IMR-90 (cell line): ENCODE measurements at regions not wholly inside any gene's neighbourhood (a gene's known extent, or its start where the extent isn't known, plus 50 kb on each side); places are given as distances from the start of the nearest gene placed in this dataset.

ENCODE experiments used
- ATAC-seq: fragments of 200-7000 bp; cut with Tn5 transposase; 2 replicates; pipeline ENCODE4 v1.9.1; 2020; ENCODE audit warnings: low read depth, mild to moderate bottlenecking, moderate library complexity
- BruUV-seq: library from RNA; stranded (reverse); fragments of 400-500 nt; replicated peaks from 2 replicates; lab custom pipeline; 2021; lab: Mats Ljungman, UMichigan
- CTCF ChIA-PET: fragments of 300-600 bp; formaldehyde crosslinking; extraction: SDS; loops from one replicate; lab custom pipeline; 2021; ENCODE audit warnings: antibody characterized with exemption; lab: Yijun Ruan, JAX
- POLR2A ChIA-PET: fragments of 300-600 bp; sonication (Branson Sonifier 250); formaldehyde crosslinking; loops from one replicate; lab custom pipeline; 2022; ENCODE audit warnings: antibody characterized with exemption; ENCODE audit not compliant: unreplicated experiment; lab: Charles Lee
- DNase-seq: peaks from one replicate; pipeline ENCODE4 v3.0.0; 2013
- H2AFZ ChIP-seq: replicated peaks from 2 replicates; pipeline ENCODE3; 2013; ENCODE audit warnings: low read length, mild to moderate bottlenecking; ENCODE audit not compliant: poor library complexity
- H2AK5ac ChIP-seq: 2 replicates; pipeline ENCODE4 v1.6.1; 2013; ENCODE audit warnings: low read depth, low read length, inconsistent platforms
- H2AK9ac ChIP-seq: replicated peaks from 2 replicates; pipeline ENCODE3; 2013; ENCODE audit warnings: mild to moderate bottlenecking, low read depth, low read length, moderate library complexity; ENCODE audit not compliant: poor library complexity
- H2BK120ac ChIP-seq: 2 replicates; pipeline ENCODE4 v1.6.1; 2013; ENCODE audit warnings: low read depth, low read length, inconsistent platforms
- H2BK15ac ChIP-seq: 3 replicates; pipeline ENCODE4 v1.6.1; 2013; ENCODE audit warnings: low read depth, low read length, inconsistent platforms
- H2BK20ac ChIP-seq: 2 replicates; pipeline ENCODE4 v1.6.1; 2013; ENCODE audit warnings: low read depth, mild to moderate bottlenecking, inconsistent platforms, low read length, moderate library complexity
- H2BK5ac ChIP-seq: 2 replicates; pipeline ENCODE4 v1.6.1; 2013; ENCODE audit warnings: mild to moderate bottlenecking, low read depth, low read length, inconsistent platforms; ENCODE audit not compliant: poor library complexity, severe bottlenecking
- H3K14ac ChIP-seq: replicated peaks from 2 replicates; pipeline ENCODE4 v1.6.1; 2013; ENCODE audit warnings: low read depth, low read length, inconsistent platforms
- H3K18ac ChIP-seq: 2 replicates; pipeline ENCODE4 v1.6.1; 2013; ENCODE audit warnings: low read depth, low read length, control low read depth
- H3K23ac ChIP-seq: 2 replicates; pipeline ENCODE4 v1.6.1; 2013; ENCODE audit warnings: low read depth, low read length, inconsistent platforms
- H3K27ac ChIP-seq: 2 replicates; pipeline ENCODE4 v1.5.1; 2013; ENCODE audit warnings: mild to moderate bottlenecking, control low read depth, low read length; ENCODE audit not compliant: insufficient read depth
- H3K27me3 ChIP-seq: 2 replicates; pipeline ENCODE4 v1.6.1; 2013; ENCODE audit warnings: low read length; ENCODE audit not compliant: control insufficient read depth, insufficient read depth
- H3K36me3 ChIP-seq: 2 replicates; pipeline ENCODE4 v1.6.1; 2013; ENCODE audit warnings: low read length, mixed read lengths; ENCODE audit not compliant: control insufficient read depth, insufficient read depth
- H3K4ac ChIP-seq: 2 replicates; pipeline ENCODE4 v1.6.1; 2013; ENCODE audit warnings: low read depth, low read length, inconsistent platforms
- H3K4me1 ChIP-seq: 2 replicates; pipeline ENCODE4 v1.6.1; 2013; ENCODE audit warnings: low read length, mixed read lengths; ENCODE audit not compliant: control insufficient read depth, insufficient read depth
- H3K4me2 ChIP-seq: 2 replicates; pipeline ENCODE4 v1.6.1; 2013; ENCODE audit warnings: low read depth, mild to moderate bottlenecking, control low read depth, low read length, moderate library complexity
- H3K4me3 ChIP-seq: 2 replicates; pipeline ENCODE4 v1.5.1; 2013; ENCODE audit warnings: low read depth, mild to moderate bottlenecking, control low read depth, low read length, moderate library complexity; ENCODE audit not compliant: insufficient read depth
- H3K56ac ChIP-seq: 2 replicates; pipeline ENCODE4 v1.6.1; 2013; ENCODE audit warnings: low read length, inconsistent platforms; ENCODE audit not compliant: insufficient read depth; ENCODE audit errors: extremely low read depth
- H3K79me1 ChIP-seq, 2 experiments: 2 replicates each; pipeline ENCODE4 v1.6.1; 2013; ENCODE audit warnings: low read length in 2 of 2, inconsistent platforms in 1 of 2, low read depth in 1 of 2
- H3K9ac ChIP-seq: 2 replicates; pipeline ENCODE4 v1.6.1; 2013; ENCODE audit warnings: low read depth, low read length, control low read depth
- H3K9me1 ChIP-seq: 2 replicates; pipeline ENCODE4 v1.6.1; 2013; ENCODE audit warnings: low read length, inconsistent platforms; ENCODE audit not compliant: insufficient read depth
- H3K9me3 ChIP-seq: 2 replicates; pipeline ENCODE4 v1.6.1; 2013; ENCODE audit warnings: low read length; ENCODE audit not compliant: control insufficient read depth, insufficient read depth
- H4K20me1 ChIP-seq: 2 replicates; pipeline ENCODE4 v1.6.1; 2013; ENCODE audit warnings: low read length, inconsistent platforms; ENCODE audit not compliant: insufficient read depth
- H4K5ac ChIP-seq: 2 replicates; pipeline ENCODE4 v1.6.1; 2013; ENCODE audit warnings: mild to moderate bottlenecking, low read depth, low read length, control low read depth
- H4K8ac ChIP-seq, 2 experiments: 2 replicates each; pipeline ENCODE4 v1.6.1; 2013; ENCODE audit warnings: low read depth in 2 of 2, low read length in 2 of 2, control low read depth in 1 of 2, inconsistent platforms in 1 of 2
- H4K91ac ChIP-seq: 2 replicates; pipeline ENCODE4 v1.6.1; 2013; ENCODE audit warnings: low read depth, low read length, inconsistent platforms; ENCODE audit not compliant: insufficient read depth
- ELK1 ChIP-seq: fragments of 150-350 bp; IDR thresholded peaks from 2 replicates; pipeline ENCODE4 v1.6.1; 2016; ENCODE audit warnings: low read depth, mild to moderate bottlenecking, low read length, moderate library complexity, borderline replicate concordance
- FOS ChIP-seq: fragments of 150-350 bp; IDR thresholded peaks from 2 replicates; pipeline ENCODE4 v1.6.1; 2016; ENCODE audit warnings: low read depth, low read length
- MXI1 ChIP-seq: IDR thresholded peaks from 2 replicates; pipeline ENCODE4 v1.6.1; 2012; ENCODE audit warnings: low read depth, mild to moderate bottlenecking, low read length, moderate library complexity, borderline replicate concordance
- WGBS, 2 experiments: methylation state at CpG; one replicate each; pipeline versions ENCODE4 v1.1.5 to v1.1.7; 2013; ENCODE audit warnings: missing lambda C conversion rate in 2 of 2; ENCODE audit not compliant: insufficient read length in 1 of 2; ENCODE audit errors: extremely low coverage in 2 of 2; 5-methylcytosine and 5-hydroxymethylcytosine counted together
- dilution Hi-C: fragments of 300-500 bp; cut with HindIII; formaldehyde crosslinking; loops from one replicate; pipeline ENCODE4 v1.14.3; 2018; ENCODE audit warnings: low sequenced_read_pairs; ENCODE audit not compliant: unreplicated experiment
- in situ Hi-C: fragments of 300-500 bp; cut with MboI; formaldehyde crosslinking; loops from 3 replicates; pipeline ENCODE4 v1.14.3; 2019; ENCODE audit warnings: low sequenced_read_pairs, inconsistent platforms, mixed read lengths
- intact Hi-C: fragments of 100-400 bp; cut with micrococcal nuclease; formaldehyde crosslinking; loops from 2 replicates; pipeline ENCODE4 v1.10.0; 2022

GRCh38 chr7:157475601-157476000 lies 138.8 kb downstream of the DNAJB6 start:
- no peaks in the 10 kb centered on the region for H3K27me3 ChIP-seq
- TF ChIP-seq MXI1 (no peak), FOS (no peak), ELK1 (no peak)
- H2BK5ac ChIP-seq: no peak overlapping the region
- no peak for DNase-seq
- H3K4me2 ChIP-seq: no peak overlapping the region
- no peak overlapping the region for H2BK15ac ChIP-seq
- no peak for ATAC-seq
- no peak overlapping the region for H4K5ac ChIP-seq
- intact Hi-C loops: no loop called here
- H3K4me1 ChIP-seq: no peaks in the 10 kb centered on the region
- no CpG with 5 or more reads among the region's 10 CpGs for WGBS, 2 experiments
- H2AK9ac ChIP-seq: no peak overlapping the region
- H3K23ac ChIP-seq: no peak overlapping the region
- in situ Hi-C loops: no loop called here
- H2BK120ac ChIP-seq: no peak overlapping the region
- CTCF ChIA-PET: no interaction called here
- no peak overlapping the region for H2AK5ac ChIP-seq
- no peak overlapping the region for H3K18ac ChIP-seq
- H3K9me3 ChIP-seq: peaks cover 15% of the 10 kb centered on the region
- no peaks in the 10 kb centered on the region for H3K79me1 ChIP-seq
- no peak overlapping the region for H4K91ac ChIP-seq
- H3K14ac ChIP-seq: no peak overlapping the region
- no peaks in the 10 kb centered on the region for H4K20me1 ChIP-seq
- no peak overlapping the region for H3K27ac ChIP-seq
- H2AFZ ChIP-seq: no peak overlapping the region
- H3K9ac ChIP-seq: no peak overlapping the region
- no peaks in the 10 kb centered on the region for H3K9me1 ChIP-seq
- dilution Hi-C loops: no loop called here
- H2BK20ac ChIP-seq: no peak overlapping the region
- no peak overlapping the region for H3K56ac ChIP-seq
- no peaks in the 10 kb centered on the region for H3K36me3 ChIP-seq
- no peak overlapping the region for H3K4ac ChIP-seq
- BruUV-seq: no TSS peak
- H3K4me3 ChIP-seq: no peak overlapping the region
- no peak overlapping the region for H4K8ac ChIP-seq
- POLR2A ChIA-PET: no interaction called here
